ENCODE measurements at regions not wholly inside any gene's neighbourhood (a gene's known extent, or its start where the extent isn't known, plus 50 kb on each side); places are given as distances from the start of the nearest gene placed in this dataset.

- no peak overlapping the region for H3K4me3 ChIP-seq (ENCODE audit: low read depth, low read length)
- ChIA-PET CTCF (no interaction called here), POLR2A (no interaction called here)
- no peaks in the 10 kb centered on the region for H3K27me3 ChIP-seq (ENCODE audit: control insufficient read depth, insufficient read depth, low read length)
- H3K27ac ChIP-seq (ENCODE audit: low read depth, low read length) = no peak overlapping the region
- TF ChIP-seq, protein P1, sequence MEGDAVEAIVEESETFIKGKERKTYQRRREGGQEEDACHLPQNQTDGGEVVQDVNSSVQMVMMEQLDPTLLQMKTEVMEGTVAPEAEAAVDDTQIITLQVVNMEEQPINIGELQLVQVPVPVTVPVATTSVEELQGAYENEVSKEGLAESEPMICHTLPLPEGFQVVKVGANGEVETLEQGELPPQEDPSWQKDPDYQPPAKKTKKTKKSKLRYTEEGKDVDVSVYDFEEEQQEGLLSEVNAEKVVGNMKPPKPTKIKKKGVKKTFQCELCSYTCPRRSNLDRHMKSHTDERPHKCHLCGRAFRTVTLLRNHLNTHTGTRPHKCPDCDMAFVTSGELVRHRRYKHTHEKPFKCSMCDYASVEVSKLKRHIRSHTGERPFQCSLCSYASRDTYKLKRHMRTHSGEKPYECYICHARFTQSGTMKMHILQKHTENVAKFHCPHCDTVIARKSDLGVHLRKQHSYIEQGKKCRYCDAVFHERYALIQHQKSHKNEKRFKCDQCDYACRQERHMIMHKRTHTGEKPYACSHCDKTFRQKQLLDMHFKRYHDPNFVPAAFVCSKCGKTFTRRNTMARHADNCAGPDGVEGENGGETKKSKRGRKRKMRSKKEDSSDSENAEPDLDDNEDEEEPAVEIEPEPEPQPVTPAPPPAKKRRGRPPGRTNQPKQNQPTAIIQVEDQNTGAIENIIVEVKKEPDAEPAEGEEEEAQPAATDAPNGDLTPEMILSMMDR (IDR thresholded peaks at IDR 0.05; ENCODE audit: low read depth, low read length) = no peak
- DNase-seq (ENCODE audit: low read depth, low spot score) = no peak
- no peaks in the 10 kb centered on the region for H3K9me3 ChIP-seq (ENCODE audit: control insufficient read depth, insufficient read depth, low read length)
Observed at GRCh38 chr9:119768266-119768665, 399.0 kb upstream of the BRINP1 start.

DNA sequence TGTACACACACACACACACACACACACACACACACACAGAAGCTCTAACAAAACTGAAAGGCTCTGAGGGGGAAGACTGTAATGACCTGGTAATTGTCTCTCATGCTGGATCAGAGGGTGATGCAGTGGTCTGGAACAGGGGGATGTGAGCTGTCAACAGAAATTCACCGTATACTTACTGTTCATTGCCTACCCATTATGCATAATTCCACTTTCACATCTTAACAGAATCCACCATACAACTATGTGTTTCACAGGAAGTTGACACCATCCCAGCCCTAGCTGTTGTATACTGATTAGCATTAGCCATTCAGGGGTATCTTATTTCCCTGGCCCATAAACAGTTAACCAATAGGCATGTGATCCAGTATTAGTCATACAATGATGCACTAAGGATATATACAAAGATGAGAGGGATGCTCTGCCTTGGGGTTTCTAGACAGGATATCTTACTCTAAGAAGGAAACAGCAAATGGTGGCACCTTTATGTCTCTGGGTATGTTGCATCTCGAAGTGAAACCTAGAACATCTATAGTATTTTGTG, 396.5 kb upstream of the BRINP1 start:
- Histone ChIP-seq H3K27ac (ENCODE audit: low read depth, low read length) (no peak overlapping the region), H3K27me3 (ENCODE audit: control insufficient read depth, insufficient read depth, low read length) (no peaks in the 10 kb centered on the region), H3K4me3 (ENCODE audit: low read depth, low read length) (no peak overlapping the region), H3K9me3 (ENCODE audit: control insufficient read depth, insufficient read depth, low read length) (no peaks in the 10 kb centered on the region)
- TF ChIP-seq, protein P1 (IDR thresholded peaks at IDR 0.05; ENCODE audit: low read depth, low read length) = no peak
- CTCF ChIA-PET = no interaction called here
- POLR2A ChIA-PET = no interaction called here
- no peak for DNase-seq (ENCODE audit: low read depth, low spot score)

- CTCF ChIA-PET = no interaction called here
- no peak for DNase-seq (ENCODE audit: low read depth, low spot score)
- no peak overlapping the region for H3K4me3 ChIP-seq (ENCODE audit: low read depth, low read length)
- POLR2A ChIA-PET = no interaction called here
- H3K27ac ChIP-seq (ENCODE audit: low read depth, low read length) = no peak overlapping the region
- H3K9me3 ChIP-seq (ENCODE audit: control insufficient read depth, insufficient read depth, low read length) = peaks cover 2% of the 10 kb centered on the region; the same call in 1 of the 2 replicates
- no peaks in the 10 kb centered on the region for H3K27me3 ChIP-seq (ENCODE audit: control insufficient read depth, insufficient read depth, low read length)
- TF ChIP-seq, protein P1 (IDR thresholded peaks at IDR 0.05; ENCODE audit: low read depth, low read length) = no peak
Observed at GRCh38 chr9:119763260-119763659, 394.0 kb upstream of the BRINP1 start.

DNA sequence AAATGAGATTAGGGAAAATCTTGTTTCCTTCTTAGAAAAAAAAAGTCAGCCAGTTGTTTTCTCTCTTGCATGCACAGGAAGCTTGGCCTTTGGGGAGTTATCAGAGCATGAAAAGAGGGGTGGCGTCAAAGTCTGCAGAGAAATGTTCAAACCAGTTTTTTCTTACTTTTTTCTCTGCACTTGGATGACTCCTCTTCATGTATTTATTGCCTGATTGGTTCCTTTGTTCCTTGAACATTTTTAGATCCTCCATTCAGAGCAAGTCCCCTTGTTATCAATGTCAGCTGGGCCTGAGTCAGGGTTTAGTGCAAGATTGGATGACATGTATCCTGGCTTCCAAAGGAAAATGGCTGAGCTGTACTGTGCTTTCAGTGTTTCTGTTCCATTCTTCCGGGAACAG, 392.6 kb upstream of the BRINP1 start:
- CTCF ChIA-PET = no interaction called here
- DNase-seq (ENCODE audit: low read depth, low spot score) = no peak
- H3K9me3 ChIP-seq (ENCODE audit: control insufficient read depth, insufficient read depth, low read length) = peaks cover 2% of the 10 kb centered on the region; the same call in 1 of the 2 replicates
- H3K27me3 ChIP-seq (ENCODE audit: control insufficient read depth, insufficient read depth, low read length) = no peaks in the 10 kb centered on the region
- H3K4me3 ChIP-seq (ENCODE audit: low read depth, low read length) = no peak overlapping the region
- no peak overlapping the region for H3K27ac ChIP-seq (ENCODE audit: low read depth, low read length)
- TF ChIP-seq, protein P1 (IDR thresholded peaks at IDR 0.05; ENCODE audit: low read depth, low read length) = no peak
- POLR2A ChIA-PET = no interaction called here

GRCh38 chr9:119758990-119759389, 389.8 kb upstream of the BRINP1 start:
- no peak overlapping the region for H3K4me3 ChIP-seq (ENCODE audit: low read depth, low read length)
- H3K27me3 ChIP-seq (ENCODE audit: control insufficient read depth, insufficient read depth, low read length) = no peaks in the 10 kb centered on the region
- ChIA-PET POLR2A (no interaction called here), CTCF (no interaction called here)
- TF ChIP-seq, protein P1 (IDR thresholded peaks at IDR 0.05; ENCODE audit: low read depth, low read length) = no peak
- H3K9me3 ChIP-seq (ENCODE audit: control insufficient read depth, insufficient read depth, low read length) = peaks cover 6% of the 10 kb centered on the region; the same call in 1 of the 2 replicates
- DNase-seq (ENCODE audit: low read depth, low spot score) = no peak
- no peak overlapping the region for H3K27ac ChIP-seq (ENCODE audit: low read depth, low read length)

Measured in AG04450 (cell line).